H54 (cell line): ENCODE measurements at regions not wholly inside any gene's neighbourhood (a gene's known extent, or its start where the extent isn't known, plus 50 kb on each side); places are given as distances from the start of the nearest gene placed in this dataset.
"Not testable (repeated sequence)": the region's sequence is repeated elsewhere in the genome, so short reads cannot be mapped to it uniquely, and the experiment has no call there.

ENCODE experiments used
- DNase-seq: peaks from one replicate; pipeline ENCODE4 v3.0.0; 2011; ENCODE audit warnings: low spot score, mixed read lengths; ENCODE audit not compliant: insufficient read length
- FAIRE-seq: peaks from 3 replicates; lab custom pipeline; 2011; peaks lifted over from hg19 to GRCh38; lab: Jason Lieb, UNC
- POLR2A ChIP-seq: IDR thresholded peaks from 2 replicates; pipeline ENCODE4 v1.6.1; 2011; ENCODE audit warnings: low read depth, mild to moderate bottlenecking, low read length

GRCh38 chr4:102397056-102397455 lies 51.8 kb upstream of the SLC39A8 start:
- not testable (repeated sequence) for DNase-seq, FAIRE-seq

GRCh38 chr4:102399021-102399420 lies 53.7 kb upstream of the SLC39A8 start:
- DNase-seq (no peak), FAIRE-seq (no peak)
- TF ChIP-seq POLR2A: no peak

GRCh38 chr4:102400898-102401297 lies 55.6 kb upstream of the SLC39A8 start:
- FAIRE-seq (no peak), DNase-seq (no peak)
- TF ChIP-seq POLR2A: no peak

- no peak for DNase-seq
- no peak for FAIRE-seq
- no peak for TF ChIP-seq POLR2A
These were observed 56.9 kb upstream of the SLC39A8 start for GRCh38 chr4:102402223-102402622.

- DNase-seq (no peak), FAIRE-seq (no peak)
- TF ChIP-seq POLR2A: no peak
These were observed 57.8 kb upstream of the SLC39A8 start for GRCh38 chr4:102403116-102403515.

- FAIRE-seq: no peak
These were observed 59.2 kb upstream of the SLC39A8 start for GRCh38 chr4:102404431-102404969.

GRCh38 chr4:102405821-102406401 lies 60.6 kb upstream of the SLC39A8 start:
- DNase-seq (no peak), FAIRE-seq (no peak)
- no peak for TF ChIP-seq POLR2A

More at GRCh38 chr4:102404431-102404969, 59.2 kb upstream of the SLC39A8 start:
- no peak for DNase-seq
- TF ChIP-seq POLR2A: no peak

- FAIRE-seq, DNase-seq: not testable (repeated sequence)
These were observed 65.6 kb upstream of the SLC39A8 start for GRCh38 chr4:102410884-102411283.

GRCh38 chr4:102411408-102411807 lies 66.1 kb upstream of the SLC39A8 start:
- DNase-seq (no peak), FAIRE-seq (no peak)
- no peak for TF ChIP-seq POLR2A

- TF ChIP-seq POLR2A: no peak
- FAIRE-seq (no peak), DNase-seq (no peak)
These were observed 71.5 kb upstream of the SLC39A8 start for GRCh38 chr4:102416765-102417164.

- FAIRE-seq: peak; percentile 61
- TF ChIP-seq POLR2A: no peak
- DNase-seq: no peak
These were observed 75.5 kb upstream of the SLC39A8 start for GRCh38 chr4:102420563-102421398.

- no peak for TF ChIP-seq POLR2A
- no peak for DNase-seq
- no peak for FAIRE-seq
These were observed 77.6 kb upstream of the SLC39A8 start for GRCh38 chr4:102422843-102423242.

- TF ChIP-seq POLR2A: no peak
- DNase-seq: no peak
- no peak for FAIRE-seq
These were observed 77.8 kb upstream of the NFKB1 start for GRCh38 chr4:102423375-102423774.

GRCh38 chr4:102427371-102427998 lies 73.7 kb upstream of the NFKB1 start:
- TF ChIP-seq POLR2A: no peak
- no peak for DNase-seq
- no peak for FAIRE-seq
